IMR-90 (cell line): ENCODE measurements at regions not wholly inside any gene's neighbourhood (a gene's known extent, or its start where the extent isn't known, plus 50 kb on each side); places are given as distances from the start of the nearest gene placed in this dataset.

ENCODE experiments used
- ATAC-seq: fragments of 200-7000 bp; cut with Tn5 transposase; 2 replicates; pipeline ENCODE4 v1.9.1; 2020; ENCODE audit warnings: low read depth, mild to moderate bottlenecking, moderate library complexity
- BruUV-seq: library from RNA; stranded (reverse); fragments of 400-500 nt; replicated peaks from 2 replicates; lab custom pipeline; 2021; lab: Mats Ljungman, UMichigan
- CTCF ChIA-PET: fragments of 300-600 bp; formaldehyde crosslinking; extraction: SDS; loops from one replicate; lab custom pipeline; 2021; ENCODE audit warnings: antibody characterized with exemption; lab: Yijun Ruan, JAX
- POLR2A ChIA-PET: fragments of 300-600 bp; sonication (Branson Sonifier 250); formaldehyde crosslinking; loops from one replicate; lab custom pipeline; 2022; ENCODE audit warnings: antibody characterized with exemption; ENCODE audit not compliant: unreplicated experiment; lab: Charles Lee
- DNase-seq: peaks from one replicate; pipeline ENCODE4 v3.0.0; 2013
- H2AFZ ChIP-seq: replicated peaks from 2 replicates; pipeline ENCODE3; 2013; ENCODE audit warnings: low read length, mild to moderate bottlenecking; ENCODE audit not compliant: poor library complexity
- H2AK5ac ChIP-seq: 2 replicates; pipeline ENCODE4 v1.6.1; 2013; ENCODE audit warnings: low read depth, low read length, inconsistent platforms
- H2AK9ac ChIP-seq: replicated peaks from 2 replicates; pipeline ENCODE3; 2013; ENCODE audit warnings: mild to moderate bottlenecking, low read depth, low read length, moderate library complexity; ENCODE audit not compliant: poor library complexity
- H2BK120ac ChIP-seq: 2 replicates; pipeline ENCODE4 v1.6.1; 2013; ENCODE audit warnings: low read depth, low read length, inconsistent platforms
- H2BK15ac ChIP-seq: 3 replicates; pipeline ENCODE4 v1.6.1; 2013; ENCODE audit warnings: low read depth, low read length, inconsistent platforms
- H2BK20ac ChIP-seq: 2 replicates; pipeline ENCODE4 v1.6.1; 2013; ENCODE audit warnings: low read depth, mild to moderate bottlenecking, inconsistent platforms, low read length, moderate library complexity
- H2BK5ac ChIP-seq: 2 replicates; pipeline ENCODE4 v1.6.1; 2013; ENCODE audit warnings: mild to moderate bottlenecking, low read depth, low read length, inconsistent platforms; ENCODE audit not compliant: poor library complexity, severe bottlenecking
- H3K14ac ChIP-seq: replicated peaks from 2 replicates; pipeline ENCODE4 v1.6.1; 2013; ENCODE audit warnings: low read depth, low read length, inconsistent platforms
- H3K18ac ChIP-seq: 2 replicates; pipeline ENCODE4 v1.6.1; 2013; ENCODE audit warnings: low read depth, low read length, control low read depth
- H3K23ac ChIP-seq: 2 replicates; pipeline ENCODE4 v1.6.1; 2013; ENCODE audit warnings: low read depth, low read length, inconsistent platforms
- H3K27ac ChIP-seq: 2 replicates; pipeline ENCODE4 v1.5.1; 2013; ENCODE audit warnings: mild to moderate bottlenecking, control low read depth, low read length; ENCODE audit not compliant: insufficient read depth
- H3K27me3 ChIP-seq: 2 replicates; pipeline ENCODE4 v1.6.1; 2013; ENCODE audit warnings: low read length; ENCODE audit not compliant: control insufficient read depth, insufficient read depth
- H3K36me3 ChIP-seq: 2 replicates; pipeline ENCODE4 v1.6.1; 2013; ENCODE audit warnings: low read length, mixed read lengths; ENCODE audit not compliant: control insufficient read depth, insufficient read depth
- H3K4ac ChIP-seq: 2 replicates; pipeline ENCODE4 v1.6.1; 2013; ENCODE audit warnings: low read depth, low read length, inconsistent platforms
- H3K4me1 ChIP-seq: 2 replicates; pipeline ENCODE4 v1.6.1; 2013; ENCODE audit warnings: low read length, mixed read lengths; ENCODE audit not compliant: control insufficient read depth, insufficient read depth
- H3K4me2 ChIP-seq: 2 replicates; pipeline ENCODE4 v1.6.1; 2013; ENCODE audit warnings: low read depth, mild to moderate bottlenecking, control low read depth, low read length, moderate library complexity
- H3K4me3 ChIP-seq: 2 replicates; pipeline ENCODE4 v1.5.1; 2013; ENCODE audit warnings: low read depth, mild to moderate bottlenecking, control low read depth, low read length, moderate library complexity; ENCODE audit not compliant: insufficient read depth
- H3K56ac ChIP-seq: 2 replicates; pipeline ENCODE4 v1.6.1; 2013; ENCODE audit warnings: low read length, inconsistent platforms; ENCODE audit not compliant: insufficient read depth; ENCODE audit errors: extremely low read depth
- H3K79me1 ChIP-seq, 2 experiments: 2 replicates each; pipeline ENCODE4 v1.6.1; 2013; ENCODE audit warnings: low read length in 2 of 2, inconsistent platforms in 1 of 2, low read depth in 1 of 2
- H3K9ac ChIP-seq: 2 replicates; pipeline ENCODE4 v1.6.1; 2013; ENCODE audit warnings: low read depth, low read length, control low read depth
- H3K9me1 ChIP-seq: 2 replicates; pipeline ENCODE4 v1.6.1; 2013; ENCODE audit warnings: low read length, inconsistent platforms; ENCODE audit not compliant: insufficient read depth
- H3K9me3 ChIP-seq: 2 replicates; pipeline ENCODE4 v1.6.1; 2013; ENCODE audit warnings: low read length; ENCODE audit not compliant: control insufficient read depth, insufficient read depth
- H4K20me1 ChIP-seq: 2 replicates; pipeline ENCODE4 v1.6.1; 2013; ENCODE audit warnings: low read length, inconsistent platforms; ENCODE audit not compliant: insufficient read depth
- H4K5ac ChIP-seq: 2 replicates; pipeline ENCODE4 v1.6.1; 2013; ENCODE audit warnings: mild to moderate bottlenecking, low read depth, low read length, control low read depth
- H4K8ac ChIP-seq, 2 experiments: 2 replicates each; pipeline ENCODE4 v1.6.1; 2013; ENCODE audit warnings: low read depth in 2 of 2, low read length in 2 of 2, control low read depth in 1 of 2, inconsistent platforms in 1 of 2
- H4K91ac ChIP-seq: 2 replicates; pipeline ENCODE4 v1.6.1; 2013; ENCODE audit warnings: low read depth, low read length, inconsistent platforms; ENCODE audit not compliant: insufficient read depth
- BHLHE40 ChIP-seq: fragments of 150-350 bp; IDR thresholded peaks from 2 replicates; pipeline ENCODE4 v1.6.1; 2016; ENCODE audit warnings: mild to moderate bottlenecking, low read depth, low read length
- CEBPB ChIP-seq: IDR thresholded peaks from 2 replicates; pipeline ENCODE4 v1.6.1; 2012; ENCODE audit warnings: low read depth, low read length, improper control_type of control experiment
- CTCF ChIP-seq: conservative IDR thresholded peaks from 2 replicates; pipeline ENCODE4 v1.5.1; 2012; ENCODE audit warnings: mild to moderate bottlenecking, low read depth, low read length, improper control_type of control experiment
- ELK1 ChIP-seq: fragments of 150-350 bp; IDR thresholded peaks from 2 replicates; pipeline ENCODE4 v1.6.1; 2016; ENCODE audit warnings: low read depth, mild to moderate bottlenecking, low read length, moderate library complexity, borderline replicate concordance
- MAZ ChIP-seq: IDR thresholded peaks from 2 replicates; pipeline ENCODE4 v1.6.1; 2012; ENCODE audit warnings: low read depth, mild to moderate bottlenecking, low read length, improper control_type of control experiment, moderate library complexity, borderline replicate concordance
- MXI1 ChIP-seq: IDR thresholded peaks from 2 replicates; pipeline ENCODE4 v1.6.1; 2012; ENCODE audit warnings: low read depth, mild to moderate bottlenecking, low read length, moderate library complexity, borderline replicate concordance
- POLR2A ChIP-seq: IDR thresholded peaks from 2 replicates; pipeline ENCODE4 v1.6.1; 2012; ENCODE audit warnings: mild to moderate bottlenecking, low read depth, low read length
- RAD21 ChIP-seq: IDR thresholded peaks from 2 replicates; pipeline ENCODE4 v1.6.1; 2012; ENCODE audit warnings: low read length, improper control_type of control experiment
- RCOR1 ChIP-seq: IDR thresholded peaks from 2 replicates; pipeline ENCODE4 v1.6.1; 2012; ENCODE audit warnings: mild to moderate bottlenecking, low read length, improper control_type of control experiment; ENCODE audit not compliant: insufficient replicate concordance
- SMC3 ChIP-seq: fragments of 150-350 bp; IDR thresholded peaks from 2 replicates; pipeline ENCODE4 v1.6.1; 2016; ENCODE audit warnings: low read depth, mild to moderate bottlenecking, antibody characterized with exemption, low read length, moderate library complexity
- USF2 ChIP-seq: fragments of 150-350 bp; IDR thresholded peaks from 2 replicates; pipeline ENCODE4 v1.6.1; 2017; ENCODE audit warnings: mild to moderate bottlenecking, antibody characterized with exemption, low read length, low read depth
- WGBS, 2 experiments: methylation state at CpG; one replicate each; pipeline versions ENCODE4 v1.1.5 to v1.1.7; 2013; ENCODE audit warnings: missing lambda C conversion rate in 2 of 2; ENCODE audit not compliant: insufficient read length in 1 of 2; ENCODE audit errors: extremely low coverage in 2 of 2; 5-methylcytosine and 5-hydroxymethylcytosine counted together
- dilution Hi-C: fragments of 300-500 bp; cut with HindIII; formaldehyde crosslinking; loops from one replicate; pipeline ENCODE4 v1.14.3; 2018; ENCODE audit warnings: low sequenced_read_pairs; ENCODE audit not compliant: unreplicated experiment
- in situ Hi-C: fragments of 300-500 bp; cut with MboI; formaldehyde crosslinking; loops from 3 replicates; pipeline ENCODE4 v1.14.3; 2019; ENCODE audit warnings: low sequenced_read_pairs, inconsistent platforms, mixed read lengths
- intact Hi-C: fragments of 100-400 bp; cut with micrococcal nuclease; formaldehyde crosslinking; loops from 2 replicates; pipeline ENCODE4 v1.10.0; 2022

- intact Hi-C loops (no loop called here), in situ Hi-C loops (no loop called here)
- no TSS peak for BruUV-seq
These were observed 196.6 kb upstream of the IL12A start for GRCh38 chr3:159792070-159792469.

More at GRCh38 chr3:159792070-159792469, 196.6 kb upstream of the IL12A start:
- H3K27me3 ChIP-seq, result no peaks in the 10 kb centered on the region
- ChIA-PET POLR2A (no interaction called here), CTCF (interaction anchor here (0.5 kb wide), 1 partner anchor 34 kb away, joined by 3 read pairs; no protein-coding TSS in a partner anchor)
- no peak overlapping the region for H2BK120ac ChIP-seq
- H3K4ac ChIP-seq, result no peak overlapping the region
- H3K9me3 ChIP-seq, result peaks cover 3% of the 10 kb centered on the region; the same call in 1 of the 2 replicates
- DNase-seq, result no peak
- H2AK5ac ChIP-seq, result no peak overlapping the region
- H3K9me1 ChIP-seq, result peaks cover 25% of the 10 kb centered on the region
- TF ChIP-seq MXI1, result no peak
- no peak for TF ChIP-seq CEBPB
- no peak for TF ChIP-seq SMC3
- no peak for TF ChIP-seq MAZ
- no peak for TF ChIP-seq RCOR1
- no peak for TF ChIP-seq BHLHE40
- TF ChIP-seq ELK1, result no peak
- TF ChIP-seq POLR2A, result no peak
- no peak for TF ChIP-seq CTCF
- no peak for TF ChIP-seq USF2
- no peak for TF ChIP-seq RAD21
- H4K20me1 ChIP-seq, result peaks cover 20% of the 10 kb centered on the region
- no peak overlapping the region for H2AFZ ChIP-seq
- no peaks in the 10 kb centered on the region; the same call in 1 of the 2 replicates for H3K36me3 ChIP-seq
- no peak for ATAC-seq
- no peak overlapping the region for H3K18ac ChIP-seq
- H2BK5ac ChIP-seq, result no peak overlapping the region
- H3K79me1 ChIP-seq, result peaks cover 38 to 85% of the 10 kb centered on the region in 2 experiments
- peaks cover 20% of the 10 kb centered on the region for H3K4me1 ChIP-seq
- H3K4me3 ChIP-seq, result no peak overlapping the region
- H3K56ac ChIP-seq, result no peak overlapping the region
- H3K9ac ChIP-seq, result no peak overlapping the region
- no peak overlapping the region for H2AK9ac ChIP-seq
- no peak overlapping the region for H4K8ac ChIP-seq
- no peak overlapping the region for H4K5ac ChIP-seq
- no peak overlapping the region; the same call in 1 of the 2 replicates for H3K14ac ChIP-seq
- dilution Hi-C loops, result no loop called here
- 0 out of 2 replicates have a peak overlapping the region, but pooled peaks have one; percentile 9 for H3K23ac ChIP-seq
- H3K4me2 ChIP-seq, result no peak overlapping the region
- H3K27ac ChIP-seq, result no peak overlapping the region
- H2BK20ac ChIP-seq, result no peak overlapping the region
- no CpG with 5 or more reads among the region's 2 CpGs for WGBS, 2 experiments
- no peak overlapping the region; the same call in 1 of the 2 replicates for H4K91ac ChIP-seq
- H2BK15ac ChIP-seq, result no peak overlapping the region
